H9 (cell line): ENCODE measurements at regions not wholly inside any gene's neighbourhood (a gene's known extent, or its start where the extent isn't known, plus 50 kb on each side); places are given as distances from the start of the nearest gene placed in this dataset.
"Not testable (repeated sequence)": the region's sequence is repeated elsewhere in the genome, so short reads cannot be mapped to it uniquely, and the experiment has no call there.

Source experiments
- DNase-seq: peaks from one replicate; pipeline ENCODE4 v3.0.0-alpha.2; 2017
- H2AFZ ChIP-seq: one replicate; pipeline ENCODE4 v1.6.1; 2013; ENCODE audit warnings: mild to moderate bottlenecking, low read length, control low read depth, moderate library complexity
- H2AK5ac ChIP-seq: 2 replicates; pipeline ENCODE4 v1.6.1; 2013; ENCODE audit warnings: low read length, control low read depth, mixed read lengths; ENCODE audit not compliant: insufficient read length
- H2BK120ac ChIP-seq: one replicate; pipeline ENCODE4 v1.6.1; 2013; ENCODE audit warnings: low read depth, mild to moderate bottlenecking, low read length, control low read depth, inconsistent platforms; ENCODE audit not compliant: poor library complexity, severe bottlenecking
- H2BK12ac ChIP-seq: 2 replicates; pipeline ENCODE4 v1.6.1; 2013; ENCODE audit warnings: low read length, control low read depth, mixed read lengths, low read depth; ENCODE audit not compliant: insufficient read length
- H2BK15ac ChIP-seq: 2 replicates; pipeline ENCODE4 v1.6.1; 2013; ENCODE audit warnings: low read depth, low read length, control low read depth
- H2BK20ac ChIP-seq: one replicate; pipeline ENCODE4 v1.6.1; 2013; ENCODE audit warnings: low read depth, mild to moderate bottlenecking, low read length, control low read depth, inconsistent platforms; ENCODE audit not compliant: poor library complexity, severe bottlenecking
- H2BK5ac ChIP-seq: 2 replicates; pipeline ENCODE4 v1.6.1; 2013; ENCODE audit warnings: low read length, control low read depth, mixed read lengths; ENCODE audit not compliant: insufficient read length
- H3K14ac ChIP-seq: 2 replicates; pipeline ENCODE4 v1.6.1; 2013; ENCODE audit warnings: low read length, control low read depth; ENCODE audit not compliant: insufficient read depth
- H3K18ac ChIP-seq: 2 replicates; pipeline ENCODE4 v1.6.1; 2013; ENCODE audit warnings: low read depth, mild to moderate bottlenecking, mixed read lengths, low read length, control low read depth; ENCODE audit not compliant: insufficient read length
- H3K23ac ChIP-seq: 2 replicates; pipeline ENCODE4 v1.6.1; 2013; ENCODE audit warnings: low read length, control low read depth, mixed read lengths, low read depth; ENCODE audit not compliant: insufficient read length
- H3K23me2 ChIP-seq: 2 replicates; pipeline ENCODE4 v1.6.1; 2013; ENCODE audit warnings: low read depth, mild to moderate bottlenecking, mixed read lengths, low read length, control low read depth; ENCODE audit not compliant: insufficient read length, poor library complexity, severe bottlenecking
- H3K27ac ChIP-seq: 2 replicates; pipeline ENCODE4 v1.5.1; 2013; ENCODE audit warnings: low read length, control low read depth, mixed read lengths, low read depth; ENCODE audit not compliant: insufficient read length
- H3K27me3 ChIP-seq: 2 replicates; pipeline ENCODE4 v1.6.1; 2013; ENCODE audit warnings: low read length, control low read depth, inconsistent platforms; ENCODE audit not compliant: insufficient read depth
- H3K4ac ChIP-seq: 2 replicates; pipeline ENCODE4 v1.6.1; 2013; ENCODE audit warnings: low read depth, mild to moderate bottlenecking, control low read depth, inconsistent platforms, low read length, moderate library complexity
- H3K4me1 ChIP-seq: 2 replicates; pipeline ENCODE4 v1.6.1; 2013; ENCODE audit warnings: low read length, control low read depth, inconsistent platforms; ENCODE audit not compliant: insufficient read depth
- H3K4me2 ChIP-seq: 2 replicates; pipeline ENCODE4 v1.6.1; 2013; ENCODE audit warnings: low read length, control low read depth, mixed read lengths; ENCODE audit not compliant: insufficient read length, insufficient read depth
- H3K56ac ChIP-seq: 2 replicates; pipeline ENCODE4 v1.6.1; 2013; ENCODE audit warnings: low read depth, mild to moderate bottlenecking, mixed read lengths, low read length, control low read depth; ENCODE audit not compliant: insufficient read length
- H3K79me1 ChIP-seq: 2 replicates; pipeline ENCODE4 v1.6.1; 2013; ENCODE audit warnings: low read depth, mild to moderate bottlenecking, moderate library complexity, low read length, control low read depth, inconsistent platforms; ENCODE audit not compliant: insufficient read depth, poor library complexity, severe bottlenecking
- H3K79me2 ChIP-seq: 2 replicates; pipeline ENCODE4 v1.6.1; 2013; ENCODE audit warnings: low read length, control low read depth, inconsistent platforms; ENCODE audit not compliant: insufficient read depth
- H3K9ac ChIP-seq: 2 replicates; pipeline ENCODE4 v1.6.1; 2013; ENCODE audit warnings: low read length, control low read depth, mixed read lengths; ENCODE audit not compliant: insufficient read length; ENCODE audit errors: extremely low read depth
- H3K9me3 ChIP-seq: one replicate; pipeline ENCODE4 v1.6.1; 2013; ENCODE audit warnings: low read depth, low read length, inconsistent platforms; ENCODE audit not compliant: control insufficient read depth
- H3T11ph ChIP-seq: one replicate; pipeline ENCODE4 v1.6.1; 2013; ENCODE audit warnings: mild to moderate bottlenecking, low read length, control low read depth, inconsistent platforms
- H4K20me1 ChIP-seq: one replicate; pipeline ENCODE4 v1.6.1; 2013; ENCODE audit not compliant: control insufficient read depth, insufficient read length, insufficient read depth
- H4K5ac ChIP-seq: 2 replicates; pipeline ENCODE4 v1.6.1; 2013; ENCODE audit warnings: low read depth, mild to moderate bottlenecking, mixed read lengths, low read length, control low read depth; ENCODE audit not compliant: insufficient read length
- H4K8ac ChIP-seq: replicated peaks from 2 replicates; pipeline ENCODE4 v1.6.1; 2013; ENCODE audit warnings: low read length, control low read depth, mixed read lengths, low read depth; ENCODE audit not compliant: insufficient read length
- H4K91ac ChIP-seq: 2 replicates; pipeline ENCODE4 v1.6.1; 2013; ENCODE audit warnings: low read depth, mild to moderate bottlenecking, moderate library complexity, mixed read lengths, low read length, control low read depth; ENCODE audit not compliant: insufficient read length
- H3K27ac Mint-ChIP-seq, 3 experiments: 2 replicates in 2 of 3; 3 replicates in 1 of 3; pipeline ENCODE4 v1.8.0; 2020 to 2021; ENCODE audit warnings: mixed read lengths in 3 of 3, mild to moderate bottlenecking in 1 of 3, moderate library complexity in 1 of 3
- H3K27me3 Mint-ChIP-seq: 2 replicates; pipeline ENCODE4 v1.8.0; 2021; ENCODE audit warnings: low read depth, mild to moderate bottlenecking, moderate library complexity, mixed read lengths
- H3K36me3 Mint-ChIP-seq, 3 experiments: 2 replicates in 2 of 3; 3 replicates in 1 of 3; pipeline ENCODE4 v1.8.0; 2020 to 2021; ENCODE audit warnings: low read depth in 3 of 3, mixed read lengths in 3 of 3; ENCODE audit not compliant: insufficient read depth in 1 of 3
- H3K4me1 Mint-ChIP-seq, 2 experiments: 2 replicates each; pipeline ENCODE4 v1.8.0; 2020; ENCODE audit warnings: mixed read lengths in 2 of 2
- H3K4me3 Mint-ChIP-seq, 2 experiments: 2 replicates in 1 of 2; 3 replicates in 1 of 2; pipeline ENCODE4 v1.8.0; 2020 to 2021; ENCODE audit warnings: mild to moderate bottlenecking in 2 of 2, mixed read lengths in 2 of 2, moderate library complexity in 1 of 2
- H3K9me3 Mint-ChIP-seq, 2 experiments: 2 replicates in 1 of 2; 3 replicates in 1 of 2; pipeline ENCODE4 v1.8.0; 2020; ENCODE audit warnings: mild to moderate bottlenecking in 2 of 2, mixed read lengths in 2 of 2, moderate library complexity in 1 of 2
- WGBS: extraction: QIAGEN DNeasy Blood & Tissue Kit; methylation state at CpG from one replicate; pipeline ENCODE4 v1.1.7; 2013; ENCODE audit warnings: missing lambda C conversion rate, low lambda C conversion rate, mixed read lengths; ENCODE audit not compliant: insufficient read length; ENCODE audit errors: extremely low coverage; 5-methylcytosine and 5-hydroxymethylcytosine counted together
- TF ChIP-seq, protein P1 (sequence below): fragments of 200-600 bp; sonication (generic); conservative IDR thresholded peaks from 3 replicates; pipeline ENCODE4 v1.8.0; 2021; ENCODE audit warnings: antibody characterized with exemption, mild to moderate bottlenecking

DNA sequence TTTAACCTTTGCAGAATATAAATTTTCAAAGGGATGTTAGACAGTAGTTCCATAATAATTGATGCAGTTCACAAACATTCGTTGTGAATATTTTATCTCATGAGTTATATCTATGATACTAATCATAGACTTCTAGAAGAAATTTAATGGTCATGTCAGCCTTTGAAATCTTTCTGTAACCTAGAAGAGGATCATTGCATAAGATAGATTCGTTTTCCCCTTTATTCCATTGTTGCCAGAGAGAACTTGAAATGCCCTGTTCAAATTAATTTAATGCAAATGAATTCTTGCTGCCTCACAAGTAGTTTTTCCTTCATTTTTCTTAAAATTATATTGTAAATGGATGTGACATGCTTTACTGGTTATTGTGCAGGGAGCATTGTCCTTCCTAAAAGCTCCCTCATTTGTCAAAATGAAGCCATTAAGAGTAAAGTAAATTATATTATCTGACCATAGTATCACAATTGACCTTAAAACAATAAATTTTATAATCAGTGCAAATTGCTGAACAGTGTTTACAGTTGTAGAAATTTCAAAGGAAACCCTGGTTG, 128.5 kb upstream of the ZNF717 start:
- H3K27ac Mint-ChIP-seq = no peak overlapping the region
- WGBS = no CpG with 5 or more reads among the region's 2 CpGs
- no peak overlapping the region for H3K4me2 ChIP-seq

DNA sequence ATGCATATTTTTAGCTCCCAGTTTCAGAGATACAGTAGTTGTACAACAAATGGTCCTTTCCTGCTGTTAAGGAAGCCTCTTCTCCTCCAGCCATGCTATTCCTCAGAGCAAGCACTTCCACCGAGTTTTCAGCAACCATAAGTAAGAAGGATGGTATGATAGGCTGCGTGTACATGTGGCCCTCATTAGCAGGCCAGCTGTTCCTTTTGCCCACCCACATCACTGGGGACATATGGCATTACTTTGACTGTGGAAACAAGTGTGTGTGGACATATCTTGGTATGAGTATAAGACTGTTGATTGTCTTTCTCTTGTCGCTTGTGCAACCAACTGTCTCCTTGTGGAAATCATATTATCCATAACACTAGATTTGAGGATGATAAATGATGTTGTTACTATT, 129.4 kb upstream of the ZNF717 start:
- not testable (repeated sequence) for H4K91ac ChIP-seq

More for the DNA sequence above, 128.5 kb upstream of the ZNF717 start:
- no peak overlapping the region for H4K5ac ChIP-seq
- H4K20me1 ChIP-seq = no peaks in the 10 kb centered on the region
- Mint-ChIP-seq H3K4me3 (no peak overlapping the region), H3K36me3 (peaks cover 0 to 6% (median 4%) of the 10 kb centered on the region in 3 experiments; a peak in 4 of 7 replicates), H3K4me1 (peaks cover 2 to 3% of the 10 kb centered on the region in 2 experiments; a peak in 2 of 4 replicates), H3K27me3 (peaks cover 1% of the 10 kb centered on the region), H3K9me3 (no peaks in the 10 kb centered on the region; a peak in 3 of 5 replicates)
- no peaks in the 10 kb centered on the region for H3K79me1 ChIP-seq
- H3K79me2 ChIP-seq = no peaks in the 10 kb centered on the region
- H2BK5ac ChIP-seq = no peak overlapping the region
- H2BK15ac ChIP-seq = no peak overlapping the region
- no peak overlapping the region for H2BK120ac ChIP-seq
- H3T11ph ChIP-seq = no peak overlapping the region
- no peak overlapping the region for H3K4ac ChIP-seq
- no peak overlapping the region for H2AK5ac ChIP-seq
- no peak overlapping the region for H3K14ac ChIP-seq
- no peaks in the 10 kb centered on the region; the same call in 1 of the 2 replicates for H3K4me1 ChIP-seq
- no peak overlapping the region for H4K8ac ChIP-seq
- no peak overlapping the region for H2BK20ac ChIP-seq
- H3K27ac ChIP-seq = no peak overlapping the region
- no peak overlapping the region for H2BK12ac ChIP-seq
- H3K27me3 ChIP-seq = no peaks in the 10 kb centered on the region
- H3K18ac ChIP-seq = no peak overlapping the region
- H3K9ac ChIP-seq = no peak overlapping the region
- no peak overlapping the region for H2AFZ ChIP-seq
- no peak for DNase-seq
- no peak overlapping the region for H3K23ac ChIP-seq
- no peak overlapping the region for H3K56ac ChIP-seq
- H4K91ac ChIP-seq = no peak overlapping the region
- TF ChIP-seq, protein P1, sequence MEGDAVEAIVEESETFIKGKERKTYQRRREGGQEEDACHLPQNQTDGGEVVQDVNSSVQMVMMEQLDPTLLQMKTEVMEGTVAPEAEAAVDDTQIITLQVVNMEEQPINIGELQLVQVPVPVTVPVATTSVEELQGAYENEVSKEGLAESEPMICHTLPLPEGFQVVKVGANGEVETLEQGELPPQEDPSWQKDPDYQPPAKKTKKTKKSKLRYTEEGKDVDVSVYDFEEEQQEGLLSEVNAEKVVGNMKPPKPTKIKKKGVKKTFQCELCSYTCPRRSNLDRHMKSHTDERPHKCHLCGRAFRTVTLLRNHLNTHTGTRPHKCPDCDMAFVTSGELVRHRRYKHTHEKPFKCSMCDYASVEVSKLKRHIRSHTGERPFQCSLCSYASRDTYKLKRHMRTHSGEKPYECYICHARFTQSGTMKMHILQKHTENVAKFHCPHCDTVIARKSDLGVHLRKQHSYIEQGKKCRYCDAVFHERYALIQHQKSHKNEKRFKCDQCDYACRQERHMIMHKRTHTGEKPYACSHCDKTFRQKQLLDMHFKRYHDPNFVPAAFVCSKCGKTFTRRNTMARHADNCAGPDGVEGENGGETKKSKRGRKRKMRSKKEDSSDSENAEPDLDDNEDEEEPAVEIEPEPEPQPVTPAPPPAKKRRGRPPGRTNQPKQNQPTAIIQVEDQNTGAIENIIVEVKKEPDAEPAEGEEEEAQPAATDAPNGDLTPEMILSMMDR = no peak
- no peaks in the 10 kb centered on the region for H3K9me3 ChIP-seq
- no peaks in the 10 kb centered on the region for H3K23me2 ChIP-seq

More for the DNA sequence above, 129.4 kb upstream of the ZNF717 start:
- H2BK20ac ChIP-seq, H3K23ac ChIP-seq, H3K56ac ChIP-seq, H3K4me1 ChIP-seq, H2BK15ac ChIP-seq, H3K9me3 Mint-ChIP-seq, H3K79me2 ChIP-seq, H2BK5ac ChIP-seq, H3K27me3 Mint-ChIP-seq, H3T11ph ChIP-seq, H3K18ac ChIP-seq, H3K23me2 ChIP-seq, H3K4ac ChIP-seq, H4K20me1 ChIP-seq, H3K4me2 ChIP-seq, H3K4me1 Mint-ChIP-seq, H2AK5ac ChIP-seq, H2BK12ac ChIP-seq, H3K27ac Mint-ChIP-seq, H3K36me3 Mint-ChIP-seq, DNase-seq, H3K27me3 ChIP-seq, H2BK120ac ChIP-seq, H3K79me1 ChIP-seq, H4K8ac ChIP-seq, H2AFZ ChIP-seq, H3K9me3 ChIP-seq, H3K9ac ChIP-seq, H4K5ac ChIP-seq, H3K4me3 Mint-ChIP-seq, H3K14ac ChIP-seq, H3K27ac ChIP-seq: not testable (repeated sequence)
- WGBS = no CpG with 5 or more reads among the region's 3 CpGs
